Right hindlimb (tissue), 1 donor: ENCODE measurements at regions not wholly inside any gene's neighbourhood (a gene's known extent, or its start where the extent isn't known, plus 50 kb on each side); places are given as distances from the start of the nearest gene placed in this dataset.
"Not testable (repeated sequence)": the region's sequence is repeated elsewhere in the genome, so short reads cannot be mapped to it uniquely, and the experiment has no call there.

Source experiments
- DNase-seq: peaks from one replicate; pipeline ENCODE4 v3.0.0-alpha.2; 2018

DNA sequence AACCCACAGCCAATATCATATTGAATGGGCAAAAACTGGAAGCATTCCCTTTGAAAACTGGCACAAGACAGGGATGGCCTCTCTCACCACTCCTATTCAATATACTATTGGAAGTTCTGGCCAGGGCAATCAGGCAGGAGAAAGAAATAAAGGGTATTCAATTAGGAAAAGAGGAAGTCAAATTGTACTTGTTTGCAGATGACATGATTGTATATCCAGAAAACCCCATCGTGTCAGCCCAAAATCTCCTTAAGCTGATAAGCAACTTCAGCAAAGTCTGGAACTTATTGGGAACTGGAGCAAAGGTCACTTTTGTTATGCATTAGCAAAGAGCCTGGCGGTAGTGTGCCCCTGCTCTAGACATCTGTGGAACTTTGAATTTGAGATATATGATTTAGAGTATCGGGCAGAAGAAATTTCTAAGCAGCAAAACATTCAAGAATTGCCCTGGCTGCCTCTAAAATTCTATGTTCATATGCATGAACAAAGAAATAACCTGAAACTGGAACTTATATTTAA is 53.4 kb upstream of the PSMA1 start:
- DNase-seq = not testable (repeated sequence)

DNA sequence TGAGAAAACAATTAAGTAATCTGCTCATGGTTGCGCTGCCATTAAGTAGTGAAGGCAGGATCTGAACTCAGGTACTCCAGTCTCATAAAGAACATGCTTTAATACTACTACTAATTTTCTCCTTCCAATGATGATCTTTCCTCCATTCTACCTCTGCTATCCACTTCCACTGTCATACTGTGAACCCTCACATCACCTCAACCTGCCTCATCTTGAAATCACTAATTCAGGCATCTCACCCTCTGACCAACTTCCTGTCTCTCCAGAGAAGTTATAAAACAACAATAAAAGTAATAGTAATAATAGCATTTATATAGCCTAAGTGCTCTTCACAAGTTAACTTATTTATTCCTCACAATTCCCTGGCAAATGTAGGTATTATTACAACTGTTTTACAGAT is 57.1 kb upstream of the PSMA1 start:
- no peak for DNase-seq

DNA sequence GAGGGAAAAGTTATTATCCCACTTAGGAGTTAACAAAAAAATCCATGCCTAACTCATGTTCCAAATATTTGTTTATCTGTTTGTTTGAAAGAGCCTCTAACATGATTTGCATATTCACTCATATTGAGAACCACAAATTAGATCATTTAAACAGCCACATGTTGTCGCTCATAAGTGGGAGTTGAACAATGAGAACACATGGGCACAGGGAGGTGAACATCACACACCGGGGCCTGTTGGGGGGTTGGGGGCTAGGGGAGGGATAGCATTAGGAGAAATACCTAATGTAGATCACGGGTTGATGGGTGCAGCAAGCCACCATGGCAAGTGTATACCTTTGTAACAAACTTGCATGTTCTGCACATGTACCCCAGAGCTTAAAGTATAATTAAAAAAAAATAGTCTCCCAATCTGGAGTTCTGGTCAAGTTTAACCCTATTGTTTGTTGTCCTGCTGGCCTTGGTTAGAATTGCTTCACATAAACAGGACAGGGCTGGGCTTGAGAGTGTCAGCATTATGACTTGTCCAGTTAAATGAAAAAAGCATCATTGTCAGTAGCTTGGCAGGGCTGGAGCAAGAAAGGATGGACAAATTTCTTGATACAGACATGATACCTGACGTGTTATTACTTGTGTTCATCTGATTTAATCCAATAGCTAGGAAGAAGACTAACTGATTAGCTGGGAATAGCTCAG is 57.8 kb upstream of the PSMA1 start:
- no peak for DNase-seq

DNA sequence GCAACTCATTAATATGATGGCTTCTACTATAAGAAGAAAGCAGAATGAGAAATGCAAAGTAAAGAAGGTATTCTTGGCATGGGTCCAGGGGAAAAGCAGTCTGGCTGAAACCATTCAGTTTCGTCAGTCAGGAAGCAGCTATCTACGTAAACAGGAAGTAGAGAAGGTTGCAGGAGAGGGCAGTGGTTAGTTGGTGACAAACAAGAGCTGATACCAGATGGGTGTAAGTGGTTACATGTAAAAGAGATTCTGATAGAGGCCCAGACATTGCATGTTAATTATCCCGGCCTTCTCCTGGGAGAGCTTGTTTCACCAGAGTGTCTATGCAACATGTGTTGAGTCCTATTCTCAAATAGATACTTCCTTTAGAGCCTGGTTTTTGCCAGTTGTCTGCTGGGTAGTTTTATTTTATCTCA is 58.4 kb upstream of the PSMA1 start:
- no peak for DNase-seq

DNA sequence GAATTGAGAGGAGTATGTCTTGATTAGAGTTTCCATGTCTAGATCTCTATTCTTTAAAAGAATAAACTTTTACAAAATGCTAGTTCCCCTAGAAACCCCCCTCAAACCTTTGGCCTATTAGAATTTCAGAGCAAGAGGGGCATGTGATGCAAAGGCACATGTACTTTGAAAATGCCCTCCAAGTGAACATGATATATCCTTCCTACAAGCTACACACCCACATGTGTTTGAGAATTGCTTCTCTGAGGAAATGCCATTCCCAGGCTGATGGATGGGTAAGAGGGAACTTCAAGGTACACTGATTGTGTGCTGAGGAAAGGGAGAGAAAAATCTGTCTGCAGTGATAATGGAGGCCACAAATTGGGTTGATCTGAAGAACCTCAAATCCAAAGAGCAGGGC is 59.5 kb upstream of the PSMA1 start:
- DNase-seq = no peak

DNA sequence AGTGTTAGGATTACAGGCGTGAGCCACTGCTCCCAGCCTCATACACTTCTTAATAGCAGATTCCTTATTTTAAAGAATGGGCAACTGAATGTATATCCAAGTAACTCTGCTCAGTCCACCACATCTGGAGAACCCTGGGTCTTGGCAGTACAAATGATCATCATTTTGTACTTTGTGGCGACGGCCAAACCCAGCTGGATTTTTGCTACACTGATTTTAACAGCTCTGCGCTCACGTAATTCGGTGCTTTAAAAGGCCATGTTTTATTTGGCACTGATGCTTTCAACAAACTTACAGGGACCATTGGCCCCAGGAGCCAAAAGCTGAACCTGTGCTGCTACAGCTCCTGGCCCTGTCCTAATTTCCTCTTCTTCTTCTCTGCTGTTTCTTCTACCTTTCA is 60.8 kb upstream of the PDE3B start:
- DNase-seq = peak; percentile 55

DNA sequence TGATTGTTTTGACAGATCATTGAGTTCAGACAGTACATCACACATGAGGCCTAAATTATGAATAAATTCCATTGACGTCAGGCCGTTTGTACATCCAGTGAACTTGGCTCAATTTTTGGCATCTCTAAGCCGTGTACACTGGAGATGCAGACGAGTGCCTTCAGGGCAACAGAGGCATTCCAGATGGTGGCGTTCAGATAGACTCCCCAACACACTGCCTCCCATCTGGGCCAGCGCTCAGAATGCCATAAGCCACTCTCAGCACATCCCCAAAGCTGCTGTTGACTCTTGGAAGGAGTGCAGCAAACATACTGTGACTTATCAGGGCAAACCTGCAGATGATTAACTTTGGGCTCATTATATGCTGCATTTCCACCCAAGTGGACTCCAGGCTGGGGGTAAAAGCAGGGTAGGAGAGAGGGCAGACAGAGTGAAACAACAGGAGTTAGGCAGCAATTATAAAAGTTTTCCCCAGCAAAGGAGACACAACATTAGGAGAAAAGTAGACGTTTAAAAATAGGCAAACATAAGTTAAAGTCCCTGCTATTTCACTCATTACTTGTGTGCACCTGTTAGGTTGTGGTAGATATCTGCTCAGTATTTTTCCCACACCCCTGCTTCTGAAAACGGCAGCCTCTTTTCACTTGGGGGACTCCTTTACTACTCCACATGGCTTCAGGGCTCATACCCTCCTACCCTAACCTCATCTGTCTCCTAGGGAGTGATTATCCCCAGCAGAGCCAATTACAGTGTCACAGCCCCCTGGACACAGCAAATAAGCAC is 60.2 kb upstream of the PDE3B start:
- no peak for DNase-seq

DNA sequence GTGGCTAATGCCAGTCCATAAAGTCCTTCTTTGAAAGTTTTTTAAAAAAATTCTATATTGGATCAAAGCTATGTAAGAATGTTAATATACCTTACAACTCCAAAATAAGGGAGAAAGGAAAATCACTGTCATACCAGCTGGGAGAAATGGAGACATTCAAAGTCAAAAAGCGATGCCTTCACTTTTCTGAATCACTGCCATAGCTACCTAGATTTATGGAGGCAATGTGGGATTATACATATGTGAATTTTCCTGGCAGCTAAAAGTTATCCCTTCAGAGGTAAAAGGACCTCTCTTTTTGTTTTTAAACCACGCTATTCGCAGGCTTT is 59.6 kb upstream of the PDE3B start:
- DNase-seq = no peak

DNA sequence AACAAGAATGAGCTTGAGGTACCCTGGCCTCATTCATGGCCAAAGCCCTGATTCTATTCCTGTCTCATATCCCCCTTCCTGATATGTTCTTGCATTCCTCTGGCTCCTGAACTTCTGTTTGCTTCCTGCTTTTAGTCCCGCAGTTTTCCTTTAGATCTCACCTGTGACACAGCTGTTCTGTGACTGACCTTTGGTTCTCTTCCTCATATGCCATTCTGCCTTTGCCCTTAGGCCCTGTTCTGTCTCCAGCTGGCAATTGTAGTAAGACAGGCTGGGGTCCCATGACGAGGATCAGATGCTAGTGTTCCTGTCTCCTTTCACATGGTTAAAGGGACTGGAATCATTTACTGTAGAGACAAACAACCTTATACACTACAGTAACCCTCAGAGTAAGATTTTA is 59.0 kb upstream of the PDE3B start:
- DNase-seq = no peak

DNA sequence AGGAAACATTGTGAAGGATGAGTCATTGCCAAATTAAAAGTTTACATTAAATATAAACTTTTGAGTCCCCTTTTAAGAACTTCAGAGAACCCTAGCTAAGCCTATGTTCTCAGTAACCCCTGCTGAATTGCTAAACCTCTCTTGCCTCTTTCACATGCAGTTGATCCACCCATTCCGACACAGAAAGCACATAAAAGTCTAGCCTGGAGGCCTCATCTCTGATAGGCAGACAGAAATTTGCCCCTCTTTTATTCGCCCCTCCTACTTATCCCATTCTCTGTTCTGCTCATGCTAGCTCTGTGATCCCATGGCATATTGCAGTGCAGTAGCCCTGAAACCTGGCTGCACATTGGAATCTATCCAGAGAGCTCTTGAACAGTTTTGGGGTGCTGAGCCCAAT is 58.2 kb upstream of the PDE3B start:
- no peak for DNase-seq

DNA sequence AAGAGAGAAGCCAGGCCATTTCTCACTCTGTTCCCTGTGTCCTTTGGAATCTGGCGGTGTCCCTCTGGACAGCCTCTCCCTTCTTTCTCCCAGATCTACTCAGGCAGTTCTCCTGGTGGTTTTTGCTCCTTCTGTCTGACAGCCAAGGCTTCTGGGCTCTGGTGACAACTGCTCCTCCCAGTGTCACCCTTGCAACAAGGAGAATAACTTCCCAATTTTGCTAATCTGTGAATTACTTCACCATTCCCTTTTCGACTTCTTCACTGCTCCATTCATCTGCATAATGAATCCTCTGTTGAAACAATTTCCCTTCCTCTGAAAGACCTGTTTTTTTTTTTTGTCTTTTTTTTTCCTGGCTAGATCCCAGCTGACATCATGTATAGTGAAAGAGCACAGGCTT is 56.3 kb upstream of the PDE3B start:
- no peak for DNase-seq

DNA sequence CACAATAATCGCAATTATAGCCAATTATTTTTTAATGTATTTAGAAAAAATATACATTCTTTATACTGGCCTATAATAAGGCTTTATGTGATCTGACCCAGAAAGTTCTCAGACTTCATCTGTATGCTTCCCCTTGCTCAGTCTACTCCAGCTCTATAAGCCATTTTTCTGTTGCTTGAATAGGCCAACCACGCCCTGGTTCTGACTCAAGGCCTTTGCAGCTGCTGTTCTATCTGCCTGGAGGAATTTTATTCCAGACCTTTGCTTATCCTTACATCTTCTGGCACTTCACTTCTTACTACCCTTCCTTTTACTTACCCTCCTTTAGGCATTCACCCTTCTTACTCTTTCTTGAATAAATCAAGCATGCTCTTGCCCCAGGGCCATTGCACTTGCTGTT is 54.9 kb upstream of the PDE3B start:
- DNase-seq = no peak

DNA sequence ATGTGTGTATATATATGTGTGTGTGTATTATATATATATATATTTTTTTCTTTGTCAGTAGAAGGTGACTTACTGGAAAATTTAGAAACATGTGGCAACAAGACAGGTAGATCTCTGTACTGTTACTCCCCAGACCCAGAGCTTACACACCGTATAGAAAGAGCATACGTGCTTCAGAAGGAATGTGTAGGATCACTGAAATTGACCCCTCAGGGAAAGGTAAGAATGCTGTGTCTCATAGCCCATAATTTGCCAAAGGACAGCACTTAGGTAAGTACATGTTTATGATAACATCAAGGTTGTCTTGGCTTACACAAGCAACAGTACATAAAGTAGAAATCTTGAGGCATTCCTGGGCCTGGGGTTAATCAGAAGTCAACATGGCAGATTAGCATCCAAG is 54.2 kb upstream of the PDE3B start:
- DNase-seq = no peak

DNA sequence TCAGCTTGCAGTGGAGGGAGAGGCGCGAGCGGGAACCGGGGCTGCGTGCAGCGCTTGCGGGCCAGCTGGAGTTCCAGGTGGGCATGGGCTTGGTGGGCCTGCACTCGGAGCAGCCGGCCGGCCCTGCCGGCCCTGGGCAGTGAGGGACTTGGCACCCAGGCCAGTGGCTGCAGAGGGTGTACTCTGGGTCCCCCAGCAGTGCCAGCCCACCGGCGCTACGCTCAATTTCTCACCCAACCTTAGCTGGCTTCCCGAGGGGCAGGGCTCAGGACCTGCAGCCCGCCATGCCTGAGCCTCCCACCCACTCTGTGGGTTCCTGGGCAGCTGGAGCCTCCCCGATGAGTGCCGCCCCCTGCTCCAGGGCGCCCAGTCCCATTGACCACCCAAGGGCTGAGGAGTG is 52.6 kb upstream of the PDE3B start:
- not testable (repeated sequence) for DNase-seq

DNA sequence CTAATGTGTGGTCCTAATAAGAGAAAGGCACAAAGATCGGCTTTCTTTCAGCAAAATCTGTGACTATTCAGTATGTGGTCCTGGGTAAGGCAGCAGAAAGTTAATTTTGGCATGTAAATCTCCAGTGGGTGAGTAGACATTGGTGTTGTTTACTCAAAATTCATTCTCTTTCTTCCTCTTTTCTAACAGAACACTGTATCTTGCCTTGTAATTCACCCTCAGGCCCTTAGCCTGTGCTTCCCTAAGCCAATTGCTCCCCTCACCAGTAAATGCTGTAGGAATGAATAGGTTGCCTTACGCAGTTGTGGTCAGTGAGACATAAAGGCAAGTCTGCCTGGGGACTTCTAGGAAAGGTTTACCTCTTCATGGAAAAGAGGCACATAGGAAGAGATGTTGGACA is 49.9 kb upstream of the PDE3B start:
- no peak for DNase-seq
